Fibroblast of villous mesenchyme (primary cell): ENCODE measurements at regions not wholly inside any gene's neighbourhood (a gene's known extent, or its start where the extent isn't known, plus 50 kb on each side); places are given as distances from the start of the nearest gene placed in this dataset.

Source experiments
- DNase-seq: peaks from one replicate; pipeline ENCODE4 v3.0.0-alpha.2; 2010; ENCODE audit warnings: low read depth
- H3K4me3 ChIP-seq: 2 replicates; pipeline ENCODE4 v1.5.1; 2011; ENCODE audit warnings: low read depth, mild to moderate bottlenecking, low read length
- CTCF ChIP-seq: IDR thresholded peaks from 2 replicates; pipeline ENCODE4 v1.5.1; 2012; ENCODE audit warnings: low read depth, mild to moderate bottlenecking, low read length; ENCODE audit not compliant: insufficient read depth

DNA sequence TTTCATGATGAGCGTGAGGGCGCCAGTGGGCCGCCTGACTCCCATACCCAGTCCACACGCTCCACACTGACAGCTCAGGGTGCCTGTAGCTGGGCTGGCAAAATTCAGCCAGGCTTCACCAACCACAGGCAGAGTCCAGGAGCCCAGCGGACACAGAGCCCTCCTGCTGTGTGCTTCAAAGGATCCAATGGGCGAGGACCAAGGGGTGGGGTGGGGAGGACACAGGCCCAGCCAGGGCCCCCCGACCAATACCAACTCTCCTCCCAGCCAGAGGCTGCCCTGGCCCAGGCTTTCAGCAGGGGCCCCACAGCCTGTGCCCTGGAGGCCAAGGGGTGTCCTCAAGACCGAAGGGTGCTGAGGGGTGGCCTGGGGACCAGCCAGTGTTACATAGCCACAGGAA lies 336.1 kb downstream of the CTTN start:
- DNase-seq, result no peak
- no peak overlapping the region for H3K4me3 ChIP-seq
- no peak for TF ChIP-seq CTCF

DNA sequence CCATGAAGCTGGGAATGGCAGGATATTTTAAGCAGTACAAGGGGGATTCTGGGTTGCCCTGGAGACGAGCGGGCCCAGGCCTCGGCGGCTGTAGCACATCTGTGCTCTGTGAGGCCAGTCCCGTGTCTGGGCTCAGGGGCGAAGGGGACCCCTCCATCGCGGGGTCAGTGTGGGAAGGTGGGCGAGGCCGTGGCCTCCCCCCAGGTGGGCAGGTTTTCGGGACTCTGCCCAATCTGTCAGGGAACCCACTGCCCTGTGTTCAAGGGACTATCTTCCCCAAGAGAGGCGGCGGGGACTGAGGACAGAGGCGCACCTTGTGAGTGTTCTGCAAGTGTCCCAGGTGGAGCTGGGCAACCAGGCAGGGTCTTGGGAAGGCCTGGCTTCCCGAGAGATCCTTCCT lies 336.6 kb downstream of the CTTN start:
- DNase-seq, result no peak
- H3K4me3 ChIP-seq, result no peak overlapping the region
- no peak for TF ChIP-seq CTCF

DNA sequence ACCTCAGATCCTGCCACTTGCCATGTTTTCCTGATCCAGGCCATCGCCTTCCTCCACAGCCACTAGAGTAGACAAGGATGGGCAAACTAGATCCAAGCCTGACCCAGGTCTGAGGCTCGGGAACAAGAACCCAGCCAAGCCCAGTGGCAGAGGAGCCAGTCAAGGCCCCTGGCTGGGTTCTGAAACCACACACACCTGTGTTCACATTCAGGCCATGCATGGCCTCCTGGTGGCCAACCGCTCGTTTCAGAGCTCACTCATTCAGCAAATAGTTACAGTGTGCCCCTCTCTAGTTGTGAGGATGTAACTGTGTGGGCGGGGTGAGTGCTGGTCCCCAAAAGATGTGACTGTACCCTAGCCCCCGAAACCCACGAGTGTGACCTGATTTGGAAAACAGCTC lies 337.6 kb downstream of the CTTN start:
- no peak overlapping the region for H3K4me3 ChIP-seq
- no peak for TF ChIP-seq CTCF
- DNase-seq, result no peak

- TF ChIP-seq CTCF, result no peak
- DNase-seq, result no peak
- H3K4me3 ChIP-seq, result no peak overlapping the region
Measured at GRCh38 chr11:70736461-70736860, 338.1 kb downstream of the CTTN start.

DNA sequence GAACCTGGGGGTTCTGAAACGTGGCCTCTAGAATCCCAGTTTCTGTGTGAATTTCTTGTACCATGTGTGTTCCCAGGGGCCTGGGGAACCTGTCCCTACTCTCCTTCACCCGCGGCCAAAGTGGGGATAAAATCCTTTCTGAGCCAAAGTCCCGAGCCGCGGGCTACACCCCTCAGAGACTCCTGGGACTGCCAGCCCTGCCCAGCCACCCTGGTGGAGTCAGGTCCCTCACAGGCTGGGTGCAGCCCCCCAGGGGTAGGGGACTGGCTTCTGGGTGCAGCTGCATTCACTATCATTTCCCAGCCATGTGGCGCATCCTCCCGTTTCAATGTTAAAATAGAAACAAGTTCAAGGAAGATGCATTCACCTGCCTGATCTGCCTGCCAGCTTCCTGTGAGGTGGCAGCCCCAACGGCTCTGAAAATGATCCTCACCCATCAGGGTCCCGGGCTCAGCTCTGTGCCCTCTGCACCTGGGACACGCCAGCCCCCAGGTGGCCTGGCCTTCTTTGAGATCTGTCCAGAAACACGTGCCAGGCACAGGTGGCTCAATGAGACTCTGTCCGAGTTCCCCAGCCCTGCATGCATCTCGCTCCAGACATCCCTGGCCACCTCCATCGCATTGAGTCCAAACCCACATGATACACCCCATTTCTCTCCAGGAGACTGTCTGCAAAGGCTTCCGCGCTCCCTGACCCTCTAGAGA lies 338.8 kb downstream of the CTTN start:
- no peak for TF ChIP-seq CTCF
- DNase-seq, result no peak
- no peak overlapping the region for H3K4me3 ChIP-seq

GRCh38 chr11:70737816-70738630 lies 339.7 kb downstream of the CTTN start:
- DNase-seq, result no peak
- no peak for TF ChIP-seq CTCF
- H3K4me3 ChIP-seq, result no peak overlapping the region
